ENCODE measurements at regions not wholly inside any gene's neighbourhood (a gene's known extent, or its start where the extent isn't known, plus 50 kb on each side); places are given as distances from the start of the nearest gene placed in this dataset.
"Not testable (repeated sequence)": the region's sequence is repeated elsewhere in the genome, so short reads cannot be mapped to it uniquely, and the experiment has no call there.

DNA sequence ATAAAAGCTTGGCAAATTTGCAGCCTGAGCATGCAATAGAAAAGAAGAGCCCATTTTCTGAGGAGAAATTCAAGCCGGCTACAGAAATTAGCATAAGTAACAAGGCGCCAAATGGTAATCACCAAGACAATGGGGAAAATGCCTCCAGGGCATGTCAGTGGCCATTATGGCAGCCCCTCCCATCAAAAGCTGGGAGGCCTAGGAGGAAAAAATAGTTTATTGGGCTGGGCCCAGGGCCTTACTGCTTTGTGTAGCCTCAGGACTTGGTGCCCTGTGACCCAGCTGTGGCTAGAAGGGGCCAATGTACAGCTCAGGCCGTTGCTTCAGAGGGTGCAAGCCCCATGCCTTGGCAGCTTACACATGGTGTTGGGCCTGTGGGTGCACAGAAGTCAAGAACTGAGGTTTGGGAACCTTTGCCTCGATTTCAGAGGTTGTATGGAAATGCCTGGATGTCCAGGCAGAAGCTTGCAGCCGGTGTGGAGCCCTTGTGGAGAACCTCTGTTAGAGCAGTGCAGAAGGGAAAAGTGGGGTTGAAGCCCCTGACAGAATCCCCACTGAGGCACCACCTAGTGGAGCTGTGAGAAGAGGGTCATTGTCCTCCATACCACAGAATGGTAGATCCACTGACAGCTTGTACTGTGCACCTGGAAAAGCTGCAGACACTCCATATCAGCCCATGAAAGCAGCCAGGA lies 328.5 kb upstream of the MAP3K7 start:
- no peak for DNase-seq (ENCODE audit: low spot score)

DNA sequence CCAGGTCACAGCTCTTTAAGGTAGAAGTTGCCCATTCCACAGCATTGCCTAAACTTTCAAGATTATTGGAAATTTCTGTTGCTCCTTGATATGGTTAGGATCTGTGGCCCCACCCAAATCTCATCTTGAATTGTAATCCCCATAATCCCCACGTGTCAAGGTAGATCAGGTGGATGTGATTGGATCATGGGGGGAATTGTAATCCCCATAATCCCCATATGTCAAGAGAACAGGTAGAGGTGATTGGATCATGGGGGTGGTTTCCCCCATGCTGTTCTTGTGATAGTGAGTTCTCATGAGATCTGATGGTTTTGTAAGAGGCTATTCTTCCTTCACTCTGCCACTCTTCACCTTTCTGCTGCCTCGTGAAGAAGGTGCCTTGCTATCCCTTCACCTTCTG lies 327.4 kb upstream of the MAP3K7 start:
- DNase-seq (ENCODE audit: low spot score), result no peak

DNA sequence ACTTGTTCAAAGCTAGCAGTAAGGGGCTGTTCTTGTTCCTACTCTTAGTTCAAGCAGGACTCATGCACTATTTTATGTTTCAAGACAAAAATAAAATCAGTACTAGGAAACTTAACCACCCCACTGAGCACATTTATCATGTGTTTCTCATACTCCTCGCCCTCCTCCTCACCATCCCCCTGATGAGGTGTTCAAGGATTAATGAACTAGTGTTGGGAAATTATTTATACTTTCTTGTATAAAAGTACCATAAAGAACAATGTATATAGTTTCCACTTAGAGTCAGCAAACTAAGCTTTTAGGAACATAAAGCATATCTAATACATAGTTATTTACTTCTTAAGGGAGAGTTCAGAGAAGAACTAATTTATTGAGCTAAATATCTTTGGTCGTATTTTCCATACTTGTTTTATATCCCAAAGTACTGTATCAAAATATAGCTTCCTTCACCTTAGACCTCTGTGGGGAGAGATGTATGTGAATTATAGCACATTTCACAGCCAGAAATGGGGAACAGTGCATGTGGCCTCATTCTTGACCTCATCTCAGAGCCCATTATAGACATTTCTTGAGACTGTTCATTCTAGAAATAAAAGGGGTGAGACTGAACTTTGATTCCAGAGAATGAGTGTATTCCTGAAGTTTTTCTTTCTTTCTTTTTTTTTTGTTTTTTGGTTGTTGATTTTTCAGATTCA lies 326.5 kb upstream of the MAP3K7 start:
- DNase-seq (ENCODE audit: low spot score), result no peak

DNA sequence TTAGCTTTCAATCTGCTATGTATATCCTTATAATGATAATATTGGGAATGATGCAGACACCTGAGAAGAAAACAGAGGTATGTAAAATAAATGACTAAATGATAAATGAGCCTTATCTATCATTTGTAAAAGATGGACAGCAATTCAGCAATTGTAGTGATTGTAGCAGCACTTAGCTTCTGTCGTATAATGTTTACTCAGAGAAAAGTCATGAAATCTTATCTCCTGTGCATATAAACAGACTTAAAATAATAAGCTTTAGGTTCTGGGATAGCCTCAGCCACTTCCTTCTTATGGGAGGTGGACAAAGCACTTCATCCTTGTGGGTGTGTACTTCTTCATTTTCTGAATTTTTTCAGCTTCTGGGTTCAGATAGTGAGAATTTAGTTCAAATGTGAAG lies 324.8 kb upstream of the MAP3K7 start:
- DNase-seq (ENCODE audit: low spot score), result no peak

DNA sequence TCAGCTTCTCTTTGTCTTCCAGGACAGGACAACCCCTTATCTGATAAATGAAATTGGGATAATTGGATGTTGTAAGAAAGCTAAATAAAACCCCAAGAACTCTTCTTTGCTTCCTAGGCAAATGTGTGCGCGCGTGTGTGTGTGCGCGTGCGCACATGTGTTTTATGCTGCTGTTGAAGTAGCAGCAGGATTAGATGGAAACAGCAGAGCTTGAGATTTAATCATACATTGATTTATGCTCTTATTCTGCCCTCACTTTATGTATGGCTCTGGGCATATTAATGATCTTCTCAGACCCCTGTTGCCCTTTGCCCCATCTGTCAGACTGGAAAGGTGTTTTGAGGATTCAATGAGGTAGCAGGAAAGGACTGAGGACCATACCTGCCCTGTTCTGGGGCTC lies 324.0 kb upstream of the MAP3K7 start:
- DNase-seq (ENCODE audit: low spot score), result no peak

DNA sequence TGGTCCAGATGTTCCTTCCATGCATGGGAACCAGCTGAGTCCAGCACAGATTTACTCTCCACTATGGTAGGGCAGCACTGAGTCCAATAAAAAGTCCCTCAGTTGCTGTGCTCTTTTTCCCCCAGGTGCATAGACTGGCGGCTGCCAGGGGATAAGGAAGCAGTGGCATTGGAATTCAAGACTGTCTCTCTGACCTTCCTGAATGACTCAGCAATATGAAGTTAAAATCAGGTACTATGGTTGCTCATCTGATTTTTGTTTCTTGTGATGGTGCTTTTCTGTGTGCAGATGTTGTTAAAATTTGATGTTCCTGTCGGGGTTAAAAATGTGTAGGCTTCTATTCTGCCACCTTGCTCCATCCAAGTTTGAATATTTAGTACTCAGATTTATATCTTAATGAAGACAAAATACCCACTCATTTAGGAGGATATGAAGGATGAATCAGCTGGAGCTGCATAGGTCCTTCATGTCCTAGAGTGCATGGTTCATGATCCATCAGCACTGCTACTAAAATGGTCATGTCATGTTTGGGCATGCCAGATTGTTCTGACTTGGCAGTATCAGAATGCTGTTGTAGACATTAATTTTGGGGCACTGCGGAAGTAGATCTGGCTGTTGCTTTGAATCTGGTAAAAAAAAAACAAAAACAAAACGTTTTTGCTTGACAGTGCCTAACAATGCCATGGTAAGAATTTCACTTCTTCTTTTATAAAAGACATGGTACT lies 321.2 kb upstream of the MAP3K7 start:
- no peak for DNase-seq (ENCODE audit: low spot score)

DNA sequence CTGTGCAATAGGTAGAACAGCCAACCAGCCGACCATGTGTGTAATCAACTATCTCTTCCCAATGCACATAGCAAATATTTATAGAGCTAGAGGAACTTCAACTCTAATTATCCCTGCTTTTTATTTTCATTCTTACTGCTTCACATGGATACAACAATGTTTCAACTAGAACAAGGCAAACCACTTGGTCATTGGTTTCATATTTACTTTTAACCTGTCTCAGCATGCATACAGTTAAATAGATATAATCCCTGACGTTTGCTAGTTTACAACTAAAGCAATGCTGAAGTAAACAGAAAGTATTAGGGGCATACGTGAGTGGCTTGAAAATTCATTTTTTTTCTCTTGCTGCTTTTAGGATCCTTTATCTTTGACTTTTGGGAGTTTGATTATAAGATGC lies 318.5 kb upstream of the MAP3K7 start:
- DNase-seq (ENCODE audit: low spot score), result no peak

DNA sequence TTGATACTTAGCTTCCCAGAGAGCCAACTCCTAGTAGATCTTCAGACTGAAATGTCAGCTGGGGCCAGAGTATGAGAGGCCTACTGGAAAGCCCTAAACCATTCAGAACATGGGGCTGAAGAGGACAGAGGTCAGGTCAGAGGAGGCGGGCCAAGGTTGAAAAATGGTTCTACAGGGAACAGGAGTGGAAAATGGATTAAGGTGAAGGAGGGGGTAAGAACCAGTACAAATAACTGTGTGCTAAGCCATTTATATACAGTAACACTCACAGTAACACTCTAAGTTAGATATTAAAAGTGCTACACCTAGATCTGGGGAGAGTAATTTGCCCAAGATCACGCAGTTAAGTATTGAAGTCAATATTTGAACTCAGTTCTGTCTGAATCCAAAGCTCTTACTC lies 313.2 kb upstream of the MAP3K7 start:
- no peak for DNase-seq (ENCODE audit: low spot score)

DNA sequence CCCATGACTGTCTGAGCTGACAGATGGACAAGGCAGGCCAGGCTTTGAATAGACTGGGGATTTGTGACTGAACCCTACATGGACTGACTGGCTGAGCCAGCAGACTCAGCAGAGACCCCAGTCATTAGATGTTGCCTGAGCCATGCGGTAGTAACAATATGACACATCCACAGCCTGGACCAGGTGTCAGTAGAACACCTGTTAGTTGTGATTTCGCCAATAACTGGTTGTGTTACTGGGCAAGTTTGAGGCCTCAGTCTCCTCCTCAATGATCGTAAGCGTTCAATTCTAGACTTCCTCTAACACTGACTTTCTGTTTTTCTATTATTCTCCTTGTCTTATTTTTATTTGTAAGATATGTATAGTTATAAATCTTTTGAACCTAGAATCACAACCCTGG lies 311.9 kb upstream of the MAP3K7 start:
- no peak for DNase-seq (ENCODE audit: low spot score)

DNA sequence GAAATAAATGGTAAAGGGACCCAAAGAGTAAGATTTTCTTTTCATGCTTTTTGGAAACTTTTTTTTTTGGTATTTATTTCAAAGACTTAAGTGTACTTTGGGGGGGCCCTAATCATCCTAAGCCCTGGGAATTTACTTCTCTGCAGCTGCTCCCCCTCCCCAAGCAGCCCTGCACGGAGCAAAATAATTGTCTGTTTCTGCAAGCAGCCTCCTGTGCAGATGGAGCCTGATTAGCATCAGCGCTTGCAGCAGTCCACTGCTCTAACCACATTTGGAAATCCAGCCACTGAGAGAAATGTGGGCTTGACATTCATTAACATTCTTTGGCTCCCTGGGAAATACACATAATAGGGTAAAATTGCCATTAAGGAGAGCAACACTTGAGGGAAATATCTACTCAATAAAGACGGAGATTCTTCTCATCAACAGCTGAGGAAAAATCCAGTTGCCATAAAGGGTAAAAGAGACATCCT lies 309.2 kb upstream of the MAP3K7 start:
- no peak for DNase-seq (ENCODE audit: low spot score)

DNA sequence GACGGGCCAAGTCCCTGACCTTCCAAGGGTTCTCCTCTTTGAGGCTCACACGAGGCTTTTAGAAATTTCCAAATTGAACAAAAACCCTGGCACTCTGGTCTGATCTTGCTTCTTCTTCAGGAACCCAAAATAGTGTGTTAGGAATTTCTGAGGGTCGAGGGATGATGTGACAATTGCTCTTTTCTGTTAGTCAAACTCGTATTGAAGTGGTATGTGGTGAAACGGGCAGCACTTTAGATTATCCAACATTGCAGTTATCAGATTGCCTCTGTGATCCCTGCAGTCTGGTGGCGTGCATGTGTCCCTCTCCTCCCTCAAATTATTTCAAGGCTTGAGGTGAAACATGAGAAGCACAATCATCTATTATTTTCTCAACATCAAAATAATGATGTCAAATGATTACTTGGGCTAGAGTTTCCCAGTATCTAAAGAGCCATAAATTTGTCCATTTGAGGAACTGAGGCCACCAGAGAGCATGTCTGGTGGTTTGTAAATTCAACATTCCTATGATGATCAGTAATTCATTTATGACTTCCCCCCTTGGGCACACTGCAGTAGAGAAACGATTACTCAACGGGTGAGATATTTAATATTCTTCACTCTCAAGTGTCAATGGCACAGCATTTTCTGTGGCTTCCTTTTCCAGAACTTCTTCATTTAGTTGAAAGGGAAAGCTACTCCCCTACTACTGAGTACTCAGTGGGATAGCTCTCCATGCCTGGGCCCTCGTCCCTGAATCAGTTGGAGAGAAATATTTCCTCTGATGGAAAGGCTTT lies 308.6 kb upstream of the MAP3K7 start:
- DNase-seq (ENCODE audit: low spot score), result no peak

DNA sequence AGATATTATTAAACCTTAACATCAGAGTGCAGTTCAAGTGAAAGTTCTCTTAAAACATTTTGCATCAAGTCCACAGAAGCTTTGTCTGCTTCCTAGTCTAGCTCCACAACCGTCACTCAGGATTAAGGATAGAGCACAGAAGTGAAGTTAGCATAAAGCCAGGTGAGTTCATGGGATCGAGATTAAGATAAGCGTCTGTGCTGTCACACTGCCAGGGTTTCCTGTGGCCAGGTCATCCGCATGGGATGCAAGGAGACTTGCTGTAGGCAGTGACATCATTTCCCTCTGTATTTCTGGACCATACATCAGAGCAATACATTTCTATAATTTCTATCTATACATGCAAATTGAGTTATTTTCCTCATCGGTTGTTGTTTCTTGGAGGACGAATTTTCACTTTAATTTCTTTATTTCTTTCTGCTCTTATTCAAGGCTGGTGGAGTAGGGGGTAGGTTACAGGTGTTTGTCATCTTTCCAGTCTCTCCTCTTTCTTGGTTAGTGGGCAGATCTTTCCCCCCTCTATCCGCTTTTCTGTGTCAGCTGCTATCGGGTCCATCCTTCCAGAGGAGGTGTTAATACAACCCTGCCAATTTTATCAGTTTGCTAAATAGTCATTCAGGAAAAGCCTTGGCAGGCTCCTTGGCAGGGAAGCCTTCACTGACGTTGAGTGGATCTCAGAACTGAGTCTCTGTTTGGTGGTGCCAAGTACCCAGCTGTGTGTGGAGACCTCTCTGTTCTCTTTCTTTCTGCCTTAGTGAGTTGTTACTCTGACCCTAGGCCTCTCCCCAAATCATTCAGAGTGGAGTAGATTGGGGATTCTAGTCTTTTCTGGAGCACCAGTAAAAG lies 307.6 kb upstream of the MAP3K7 start:
- no peak for DNase-seq (ENCODE audit: low spot score)

DNA sequence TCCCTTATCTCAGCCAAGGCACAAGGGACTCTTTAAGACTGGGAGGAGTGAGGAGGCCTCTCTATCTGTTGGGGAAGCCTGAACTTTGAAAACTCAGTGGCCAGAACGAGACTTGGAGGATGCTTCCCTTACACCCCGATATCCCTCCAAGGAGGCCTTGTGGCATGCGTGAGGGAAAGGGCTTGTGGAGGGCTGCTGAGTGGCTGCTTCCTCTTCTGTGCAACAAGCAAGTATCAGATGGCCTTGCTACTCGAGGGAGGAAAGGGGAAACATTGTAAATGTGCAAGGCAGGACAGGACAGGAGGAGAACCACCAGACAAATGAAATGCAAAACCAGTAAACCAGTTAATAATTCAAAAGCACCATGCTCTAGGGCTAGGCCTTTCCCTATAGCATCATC lies 306.5 kb upstream of the MAP3K7 start:
- no peak for DNase-seq (ENCODE audit: low spot score)

DNA sequence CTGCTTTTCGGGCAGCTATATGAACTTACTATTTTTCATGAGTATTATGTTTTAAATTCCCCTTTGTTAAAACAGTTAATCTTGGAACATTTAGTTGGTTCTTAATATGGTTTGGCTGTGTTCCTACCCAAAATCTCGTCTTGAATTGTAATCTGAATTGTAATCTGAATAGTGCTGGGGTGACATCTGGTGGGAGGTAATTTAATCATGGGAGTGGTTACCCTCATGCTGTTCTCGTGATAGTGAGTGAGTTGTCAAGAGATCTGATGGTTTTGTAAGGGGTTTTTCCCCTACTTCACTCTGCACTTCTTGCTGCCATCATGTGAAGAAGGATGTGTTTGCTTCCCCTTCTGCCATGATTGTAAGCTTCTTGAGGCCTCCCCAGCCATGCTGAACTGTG lies 305.4 kb upstream of the MAP3K7 start:
- DNase-seq (ENCODE audit: low spot score), result no peak

DNA sequence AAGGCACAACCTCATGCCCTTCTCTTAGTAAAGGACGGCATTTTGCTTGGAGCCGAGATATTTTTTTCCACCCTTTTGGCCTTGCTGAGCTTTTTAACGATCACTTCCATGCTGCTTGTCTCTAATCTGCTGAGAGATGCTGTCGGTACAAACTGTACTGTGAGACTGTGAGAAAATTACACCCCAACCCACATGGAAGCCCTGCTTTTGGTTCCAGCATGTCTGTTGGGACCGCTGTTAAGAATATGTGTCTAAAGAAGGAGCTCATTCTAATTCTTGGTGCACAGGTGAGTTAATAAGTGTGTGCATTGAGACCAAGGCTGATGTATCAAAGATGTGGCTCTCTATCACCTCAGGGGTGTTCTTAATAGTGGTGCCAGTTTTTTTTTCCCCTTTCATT lies 304.5 kb upstream of the MAP3K7 start:
- no peak for DNase-seq (ENCODE audit: low spot score)

DNA sequence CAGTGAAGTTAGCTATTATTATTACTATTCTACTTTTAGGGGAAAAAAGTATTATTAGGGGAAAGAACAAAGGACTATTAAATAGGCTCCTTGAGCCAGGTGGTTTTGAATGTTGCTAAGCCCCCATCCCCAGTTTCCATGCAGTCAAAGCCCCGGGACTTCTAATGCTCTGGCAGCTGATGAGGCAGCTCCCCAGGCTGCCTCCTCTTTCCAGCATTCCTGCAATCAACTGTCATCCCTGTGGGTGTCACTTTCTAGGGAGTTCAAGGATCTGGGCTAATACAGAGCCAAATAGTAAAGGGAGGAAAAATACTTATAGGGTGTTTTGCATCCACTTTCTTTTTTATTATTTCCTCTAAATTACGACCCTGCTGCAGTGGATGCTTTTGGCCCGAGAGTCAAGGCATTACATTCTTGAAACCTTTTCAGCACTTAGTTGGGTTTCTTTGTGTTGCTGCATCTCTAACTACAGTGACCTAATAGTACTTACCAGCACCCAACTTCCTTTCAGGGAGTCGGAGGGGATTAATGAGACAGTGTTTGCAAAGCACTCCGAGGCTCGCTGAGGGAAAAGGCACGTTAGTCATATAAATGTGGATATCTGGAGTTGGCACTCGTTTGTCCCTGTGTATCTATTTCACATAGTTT lies 303.9 kb upstream of the MAP3K7 start:
- no peak for DNase-seq (ENCODE audit: low spot score)

DNA sequence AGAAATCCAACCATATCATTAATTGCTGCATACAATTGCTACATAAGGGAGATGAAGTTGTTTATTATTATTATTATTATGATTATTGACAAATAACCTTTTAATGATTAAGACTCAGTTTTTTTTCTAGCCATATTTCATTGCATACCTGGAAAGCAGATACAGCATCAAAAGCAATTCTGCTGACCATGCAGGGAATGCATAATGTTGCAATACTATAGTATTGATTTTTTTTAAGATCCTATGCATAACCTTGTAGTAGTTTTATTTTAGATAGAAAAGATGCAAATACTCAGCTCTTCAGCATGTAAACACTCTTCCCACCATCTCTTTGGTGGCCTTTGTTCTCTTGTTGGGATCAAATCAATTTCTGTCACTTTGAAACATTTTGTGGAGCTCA lies 300.9 kb upstream of the MAP3K7 start:
- DNase-seq (ENCODE audit: low spot score), result no peak

DNA sequence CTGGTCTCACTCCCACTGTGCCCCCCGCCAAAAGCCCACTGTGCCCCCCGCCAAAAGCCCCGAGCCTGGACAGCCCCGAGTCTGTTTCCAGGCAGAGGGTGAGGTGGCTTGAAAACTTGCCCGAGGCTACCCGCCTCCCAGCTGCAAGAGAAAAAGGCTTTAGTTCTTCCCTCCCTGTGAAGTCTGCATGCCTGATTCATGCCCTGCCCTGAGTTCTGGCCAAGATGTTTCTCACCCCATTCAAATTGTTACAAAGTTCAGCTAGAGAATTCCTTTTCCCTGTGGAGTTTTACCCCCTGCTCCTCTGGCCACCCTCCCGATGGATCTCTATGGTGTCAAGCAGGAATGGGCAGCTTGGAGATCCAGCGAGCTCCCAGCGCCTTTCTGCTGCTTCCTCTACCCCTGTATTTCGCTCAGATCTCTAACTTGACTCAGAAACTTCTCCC lies 298.8 kb upstream of the MAP3K7 start:
- DNase-seq (ENCODE audit: low spot score), result no peak

DNA sequence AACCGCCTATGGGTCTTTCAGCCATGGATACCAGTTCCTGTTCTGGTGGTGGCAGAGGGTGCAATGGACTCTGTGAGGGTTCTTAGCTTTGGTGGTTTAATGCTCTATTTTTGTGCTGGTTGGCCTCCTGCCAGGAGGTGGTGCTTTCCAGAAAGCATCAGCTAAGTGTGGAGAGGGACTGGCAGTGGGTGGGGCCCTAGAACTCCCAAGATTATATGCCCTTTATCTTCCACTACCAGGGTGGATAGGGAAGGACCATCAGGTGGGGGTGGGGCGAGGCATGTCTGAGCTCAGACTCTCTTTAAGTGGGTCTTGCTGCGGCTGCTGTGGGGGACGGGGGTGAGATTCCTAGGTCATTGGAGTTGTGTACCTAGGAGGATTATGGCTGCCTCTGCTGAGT lies 298.3 kb upstream of the MAP3K7 start:
- not testable (repeated sequence) for DNase-seq (ENCODE audit: low spot score)

DNA sequence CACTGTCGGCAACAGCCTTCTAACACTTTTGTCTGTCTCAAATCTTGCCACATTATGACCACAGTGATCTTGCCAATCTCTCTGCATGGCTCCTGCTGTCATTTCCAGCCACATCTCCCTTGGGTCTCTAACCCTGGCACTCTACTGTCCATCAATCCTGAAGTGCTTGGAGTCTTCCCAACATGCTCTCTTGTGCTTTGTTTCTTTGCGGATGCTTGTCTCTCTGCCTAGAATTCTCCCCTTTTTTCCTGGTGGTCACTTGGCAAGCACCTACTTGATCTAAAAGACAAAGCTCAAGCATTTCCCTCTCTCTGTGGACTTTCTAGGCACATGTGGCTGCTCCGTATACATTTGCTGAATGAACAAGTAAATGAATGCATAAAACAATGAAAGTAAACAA lies 290.7 kb upstream of the MAP3K7 start:
- DNase-seq (ENCODE audit: low spot score), result no peak

DNA sequence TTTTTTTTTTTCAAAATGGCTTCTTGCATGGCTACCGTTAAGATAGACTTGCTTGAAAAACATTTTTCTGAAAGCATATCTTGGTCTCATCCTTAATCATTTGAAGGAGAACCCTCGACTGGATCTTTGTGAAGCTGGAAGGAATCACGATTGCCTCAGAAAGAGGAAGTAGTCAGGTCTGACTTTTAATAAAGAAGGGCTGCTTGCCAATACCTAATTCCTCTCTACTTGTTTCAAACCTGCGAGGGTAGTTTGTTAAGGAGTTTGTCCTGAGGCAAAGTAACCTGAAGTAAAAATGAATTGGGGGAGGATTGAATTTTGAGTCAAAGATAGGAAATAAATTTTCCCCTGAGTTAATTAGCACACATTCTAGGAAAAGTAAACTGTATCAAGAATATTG lies 288.1 kb upstream of the MAP3K7 start:
- no peak for DNase-seq (ENCODE audit: low spot score)

All from CD4-positive, alpha-beta T cell treated with Interleukin-6 at 100 ng/mL for 8 hours (primary cell).